Activated CD8-positive, alpha-beta T cell treated with anti-CD3 and anti-CD28 coated beads for 36 hours (primary cell): ENCODE measurements at regions not wholly inside any gene's neighbourhood (a gene's known extent, or its start where the extent isn't known, plus 50 kb on each side); places are given as distances from the start of the nearest gene placed in this dataset.

ENCODE experiments used
- ATAC-seq: fragments of 200-7000 bp; cut with Tn5 transposase; one replicate; pipeline ENCODE4 v1.10.0; 2021; ENCODE audit warnings: mild to moderate bottlenecking, moderate library complexity
- CTCF ChIA-PET: fragments of 350-600 bp; sonication (Branson Sonifier 250); formaldehyde crosslinking; loops from one replicate; lab custom pipeline; 2021; ENCODE audit warnings: antibody characterized with exemption; lab: Charles Lee
- POLR2A ChIA-PET: fragments of 350-600 bp; sonication (Branson Sonifier 250); formaldehyde crosslinking; loops from one replicate; lab custom pipeline; 2021; ENCODE audit warnings: antibody characterized with exemption; lab: Charles Lee
- DNase-seq: peaks from one replicate; pipeline ENCODE4 v3.0.0-alpha.2; 2020
- H3K27ac Mint-ChIP-seq: one replicate; pipeline ENCODE4 v1.8.0; 2021; ENCODE audit warnings: mild to moderate bottlenecking, mixed read lengths
- H3K27me3 Mint-ChIP-seq: one replicate; pipeline ENCODE4 v1.8.0; 2021; ENCODE audit warnings: mixed read lengths
- H3K36me3 Mint-ChIP-seq: one replicate; pipeline ENCODE4 v1.8.0; 2021; ENCODE audit warnings: low read depth, mixed read lengths
- H3K4me1 Mint-ChIP-seq: one replicate; pipeline ENCODE4 v1.8.0; 2021; ENCODE audit warnings: low read depth, mixed read lengths
- H3K4me3 Mint-ChIP-seq: one replicate; pipeline ENCODE4 v1.8.0; 2021; ENCODE audit warnings: mild to moderate bottlenecking, moderate library complexity, mixed read lengths
- H3K9me3 Mint-ChIP-seq: one replicate; pipeline ENCODE4 v1.8.0; 2021; ENCODE audit warnings: mixed read lengths
- CTCF ChIP-seq: fragments of 200-600 bp; IDR thresholded peaks from one replicate; pipeline ENCODE4 v1.8.0; 2022; ENCODE audit warnings: antibody characterized with exemption, mild to moderate bottlenecking
- intact Hi-C: fragments of 100-400 bp; cut with micrococcal nuclease; formaldehyde crosslinking; loops from one replicate; pipeline ENCODE4 v1.10.0; 2022

GRCh38 chr3:117721866-117722265 lies 1012.3 kb downstream of the TUSC7 start:
- ChIA-PET CTCF (no interaction called here), POLR2A (no interaction called here)
- H3K4me3 Mint-ChIP-seq = no peak overlapping the region
- H3K4me1 Mint-ChIP-seq = no peaks in the 10 kb centered on the region
- no peak overlapping the region for H3K27ac Mint-ChIP-seq
- no peaks in the 10 kb centered on the region for H3K27me3 Mint-ChIP-seq
- no peak for DNase-seq
- H3K36me3 Mint-ChIP-seq = no peaks in the 10 kb centered on the region
- H3K9me3 Mint-ChIP-seq = no peaks in the 10 kb centered on the region
- intact Hi-C loops = no loop called here
- TF ChIP-seq CTCF = no peak
- no peak for ATAC-seq

- CTCF ChIA-PET = no interaction called here
- intact Hi-C loops = no loop called here
- no peaks in the 10 kb centered on the region for H3K36me3 Mint-ChIP-seq
- H3K4me1 Mint-ChIP-seq = no peaks in the 10 kb centered on the region
- no peak overlapping the region for H3K27ac Mint-ChIP-seq
- POLR2A ChIA-PET = no interaction called here
- no peak for DNase-seq
- H3K27me3 Mint-ChIP-seq = no peaks in the 10 kb centered on the region
- TF ChIP-seq CTCF = no peak
- no peak overlapping the region for H3K4me3 Mint-ChIP-seq
- H3K9me3 Mint-ChIP-seq = no peaks in the 10 kb centered on the region
- ATAC-seq = no peak
Measured at GRCh38 chr3:117722856-117723255, 1013.3 kb downstream of the TUSC7 start.

- intact Hi-C loops = no loop called here
- H3K27ac Mint-ChIP-seq = no peak overlapping the region
- ATAC-seq = no peak
- H3K27me3 Mint-ChIP-seq = no peaks in the 10 kb centered on the region
- TF ChIP-seq CTCF = no peak
- no peak overlapping the region for H3K4me3 Mint-ChIP-seq
- ChIA-PET POLR2A (no interaction called here), CTCF (no interaction called here)
- H3K4me1 Mint-ChIP-seq = no peaks in the 10 kb centered on the region
- H3K9me3 Mint-ChIP-seq = no peaks in the 10 kb centered on the region
- no peaks in the 10 kb centered on the region for H3K36me3 Mint-ChIP-seq
- no peak for DNase-seq
Measured at GRCh38 chr3:117723825-117724224, 1014.2 kb downstream of the TUSC7 start.

GRCh38 chr3:117725314-117725713 lies 1015.7 kb downstream of the TUSC7 start:
- ATAC-seq = no peak
- CTCF ChIA-PET = no interaction called here
- no peak overlapping the region for H3K27ac Mint-ChIP-seq
- no peaks in the 10 kb centered on the region for H3K4me1 Mint-ChIP-seq
- DNase-seq = no peak
- POLR2A ChIA-PET = no interaction called here
- no peak overlapping the region for H3K4me3 Mint-ChIP-seq
- TF ChIP-seq CTCF = no peak
- no peaks in the 10 kb centered on the region for H3K36me3 Mint-ChIP-seq
- H3K27me3 Mint-ChIP-seq = no peaks in the 10 kb centered on the region
- no peaks in the 10 kb centered on the region for H3K9me3 Mint-ChIP-seq
- intact Hi-C loops = no loop called here

GRCh38 chr3:117726776-117727175 lies 1017.2 kb downstream of the TUSC7 start:
- ATAC-seq = no peak
- POLR2A ChIA-PET = no interaction called here
- H3K36me3 Mint-ChIP-seq = no peaks in the 10 kb centered on the region
- H3K4me3 Mint-ChIP-seq = no peak overlapping the region
- intact Hi-C loops = no loop called here
- no peaks in the 10 kb centered on the region for H3K9me3 Mint-ChIP-seq
- TF ChIP-seq CTCF = no peak
- no peak overlapping the region for H3K27ac Mint-ChIP-seq
- CTCF ChIA-PET = no interaction called here
- H3K4me1 Mint-ChIP-seq = no peaks in the 10 kb centered on the region
- no peak for DNase-seq
- no peaks in the 10 kb centered on the region for H3K27me3 Mint-ChIP-seq
